IMR-90 (cell line): ENCODE measurements at regions not wholly inside any gene's neighbourhood (a gene's known extent, or its start where the extent isn't known, plus 50 kb on each side); places are given as distances from the start of the nearest gene placed in this dataset.
A peak's percentile ranks its signal among the peaks of the same experiment; 100 is the strongest.

Source experiments
- ATAC-seq: fragments of 200-7000 bp; cut with Tn5 transposase; 2 replicates; pipeline ENCODE4 v1.9.1; 2020; ENCODE audit warnings: low read depth, mild to moderate bottlenecking, moderate library complexity
- BruUV-seq: library from RNA; stranded (reverse); fragments of 400-500 nt; replicated peaks from 2 replicates; lab custom pipeline; 2021; lab: Mats Ljungman, UMichigan
- CTCF ChIA-PET: fragments of 300-600 bp; formaldehyde crosslinking; extraction: SDS; loops from one replicate; lab custom pipeline; 2021; ENCODE audit warnings: antibody characterized with exemption; lab: Yijun Ruan, JAX
- POLR2A ChIA-PET: fragments of 300-600 bp; sonication (Branson Sonifier 250); formaldehyde crosslinking; loops from one replicate; lab custom pipeline; 2022; ENCODE audit warnings: antibody characterized with exemption; ENCODE audit not compliant: unreplicated experiment; lab: Charles Lee
- DNase-seq: peaks from one replicate; pipeline ENCODE4 v3.0.0; 2013
- H2AFZ ChIP-seq: replicated peaks from 2 replicates; pipeline ENCODE3; 2013; ENCODE audit warnings: low read length, mild to moderate bottlenecking; ENCODE audit not compliant: poor library complexity
- H2AK5ac ChIP-seq: 2 replicates; pipeline ENCODE4 v1.6.1; 2013; ENCODE audit warnings: low read depth, low read length, inconsistent platforms
- H2AK9ac ChIP-seq: replicated peaks from 2 replicates; pipeline ENCODE3; 2013; ENCODE audit warnings: mild to moderate bottlenecking, low read depth, low read length, moderate library complexity; ENCODE audit not compliant: poor library complexity
- H2BK120ac ChIP-seq: 2 replicates; pipeline ENCODE4 v1.6.1; 2013; ENCODE audit warnings: low read depth, low read length, inconsistent platforms
- H2BK15ac ChIP-seq: 3 replicates; pipeline ENCODE4 v1.6.1; 2013; ENCODE audit warnings: low read depth, low read length, inconsistent platforms
- H2BK20ac ChIP-seq: 2 replicates; pipeline ENCODE4 v1.6.1; 2013; ENCODE audit warnings: low read depth, mild to moderate bottlenecking, inconsistent platforms, low read length, moderate library complexity
- H2BK5ac ChIP-seq: 2 replicates; pipeline ENCODE4 v1.6.1; 2013; ENCODE audit warnings: mild to moderate bottlenecking, low read depth, low read length, inconsistent platforms; ENCODE audit not compliant: poor library complexity, severe bottlenecking
- H3K14ac ChIP-seq: replicated peaks from 2 replicates; pipeline ENCODE4 v1.6.1; 2013; ENCODE audit warnings: low read depth, low read length, inconsistent platforms
- H3K18ac ChIP-seq: 2 replicates; pipeline ENCODE4 v1.6.1; 2013; ENCODE audit warnings: low read depth, low read length, control low read depth
- H3K23ac ChIP-seq: 2 replicates; pipeline ENCODE4 v1.6.1; 2013; ENCODE audit warnings: low read depth, low read length, inconsistent platforms
- H3K27ac ChIP-seq: 2 replicates; pipeline ENCODE4 v1.5.1; 2013; ENCODE audit warnings: mild to moderate bottlenecking, control low read depth, low read length; ENCODE audit not compliant: insufficient read depth
- H3K27me3 ChIP-seq: 2 replicates; pipeline ENCODE4 v1.6.1; 2013; ENCODE audit warnings: low read length; ENCODE audit not compliant: control insufficient read depth, insufficient read depth
- H3K36me3 ChIP-seq: 2 replicates; pipeline ENCODE4 v1.6.1; 2013; ENCODE audit warnings: low read length, mixed read lengths; ENCODE audit not compliant: control insufficient read depth, insufficient read depth
- H3K4ac ChIP-seq: 2 replicates; pipeline ENCODE4 v1.6.1; 2013; ENCODE audit warnings: low read depth, low read length, inconsistent platforms
- H3K4me1 ChIP-seq: 2 replicates; pipeline ENCODE4 v1.6.1; 2013; ENCODE audit warnings: low read length, mixed read lengths; ENCODE audit not compliant: control insufficient read depth, insufficient read depth
- H3K4me2 ChIP-seq: 2 replicates; pipeline ENCODE4 v1.6.1; 2013; ENCODE audit warnings: low read depth, mild to moderate bottlenecking, control low read depth, low read length, moderate library complexity
- H3K4me3 ChIP-seq: 2 replicates; pipeline ENCODE4 v1.5.1; 2013; ENCODE audit warnings: low read depth, mild to moderate bottlenecking, control low read depth, low read length, moderate library complexity; ENCODE audit not compliant: insufficient read depth
- H3K56ac ChIP-seq: 2 replicates; pipeline ENCODE4 v1.6.1; 2013; ENCODE audit warnings: low read length, inconsistent platforms; ENCODE audit not compliant: insufficient read depth; ENCODE audit errors: extremely low read depth
- H3K79me1 ChIP-seq, 2 experiments: 2 replicates each; pipeline ENCODE4 v1.6.1; 2013; ENCODE audit warnings: low read length in 2 of 2, inconsistent platforms in 1 of 2, low read depth in 1 of 2
- H3K9ac ChIP-seq: 2 replicates; pipeline ENCODE4 v1.6.1; 2013; ENCODE audit warnings: low read depth, low read length, control low read depth
- H3K9me1 ChIP-seq: 2 replicates; pipeline ENCODE4 v1.6.1; 2013; ENCODE audit warnings: low read length, inconsistent platforms; ENCODE audit not compliant: insufficient read depth
- H3K9me3 ChIP-seq: 2 replicates; pipeline ENCODE4 v1.6.1; 2013; ENCODE audit warnings: low read length; ENCODE audit not compliant: control insufficient read depth, insufficient read depth
- H4K20me1 ChIP-seq: 2 replicates; pipeline ENCODE4 v1.6.1; 2013; ENCODE audit warnings: low read length, inconsistent platforms; ENCODE audit not compliant: insufficient read depth
- H4K5ac ChIP-seq: 2 replicates; pipeline ENCODE4 v1.6.1; 2013; ENCODE audit warnings: mild to moderate bottlenecking, low read depth, low read length, control low read depth
- H4K8ac ChIP-seq, 2 experiments: 2 replicates each; pipeline ENCODE4 v1.6.1; 2013; ENCODE audit warnings: low read depth in 2 of 2, low read length in 2 of 2, control low read depth in 1 of 2, inconsistent platforms in 1 of 2
- H4K91ac ChIP-seq: 2 replicates; pipeline ENCODE4 v1.6.1; 2013; ENCODE audit warnings: low read depth, low read length, inconsistent platforms; ENCODE audit not compliant: insufficient read depth
- MAZ ChIP-seq: IDR thresholded peaks from 2 replicates; pipeline ENCODE4 v1.6.1; 2012; ENCODE audit warnings: low read depth, mild to moderate bottlenecking, low read length, improper control_type of control experiment, moderate library complexity, borderline replicate concordance
- POLR2A ChIP-seq: IDR thresholded peaks from 2 replicates; pipeline ENCODE4 v1.6.1; 2012; ENCODE audit warnings: mild to moderate bottlenecking, low read depth, low read length
- WGBS, 2 experiments: methylation state at CpG; one replicate each; pipeline versions ENCODE4 v1.1.5 to v1.1.7; 2013; ENCODE audit warnings: missing lambda C conversion rate in 2 of 2; ENCODE audit not compliant: insufficient read length in 1 of 2; ENCODE audit errors: extremely low coverage in 2 of 2; 5-methylcytosine and 5-hydroxymethylcytosine counted together
- dilution Hi-C: fragments of 300-500 bp; cut with HindIII; formaldehyde crosslinking; loops from one replicate; pipeline ENCODE4 v1.14.3; 2018; ENCODE audit warnings: low sequenced_read_pairs; ENCODE audit not compliant: unreplicated experiment
- in situ Hi-C: fragments of 300-500 bp; cut with MboI; formaldehyde crosslinking; loops from 3 replicates; pipeline ENCODE4 v1.14.3; 2019; ENCODE audit warnings: low sequenced_read_pairs, inconsistent platforms, mixed read lengths
- intact Hi-C: fragments of 100-400 bp; cut with micrococcal nuclease; formaldehyde crosslinking; loops from 2 replicates; pipeline ENCODE4 v1.10.0; 2022
- TF ChIP-seq, protein P1 (sequence below): fragments of 150-350 bp; IDR thresholded peaks from 2 replicates; pipeline ENCODE4 v1.6.1; 2017; ENCODE audit warnings: mild to moderate bottlenecking, antibody characterized with exemption, low read length, low read depth

DNA sequence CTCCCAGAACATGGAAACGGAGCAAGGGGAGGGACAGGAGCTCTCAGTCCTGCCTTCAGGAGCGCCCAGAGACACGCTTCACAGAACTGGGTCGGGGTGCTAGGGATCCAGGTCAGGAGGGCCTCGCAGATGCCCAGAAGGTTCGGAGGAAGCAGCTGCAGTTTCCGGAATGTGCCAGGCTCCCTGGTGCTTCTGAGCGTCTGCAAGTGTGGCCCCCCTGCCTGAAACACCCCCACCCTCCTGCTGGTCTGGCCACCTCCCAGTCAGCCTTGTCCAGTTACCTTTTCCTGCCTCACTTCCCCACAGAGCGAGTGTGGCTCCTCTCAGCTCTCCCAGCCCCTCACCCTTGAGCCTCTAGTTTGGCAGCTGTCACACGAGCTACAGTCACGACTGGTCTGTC, 88.3 kb upstream of the TAF1B start:
- H4K8ac ChIP-seq, result no peak overlapping the region
- H4K91ac ChIP-seq, result no peak overlapping the region
- peaks cover 14% of the 10 kb centered on the region for H3K27me3 ChIP-seq
- TF ChIP-seq POLR2A (no peak), MAZ (no peak)
- TF ChIP-seq, protein P1, sequence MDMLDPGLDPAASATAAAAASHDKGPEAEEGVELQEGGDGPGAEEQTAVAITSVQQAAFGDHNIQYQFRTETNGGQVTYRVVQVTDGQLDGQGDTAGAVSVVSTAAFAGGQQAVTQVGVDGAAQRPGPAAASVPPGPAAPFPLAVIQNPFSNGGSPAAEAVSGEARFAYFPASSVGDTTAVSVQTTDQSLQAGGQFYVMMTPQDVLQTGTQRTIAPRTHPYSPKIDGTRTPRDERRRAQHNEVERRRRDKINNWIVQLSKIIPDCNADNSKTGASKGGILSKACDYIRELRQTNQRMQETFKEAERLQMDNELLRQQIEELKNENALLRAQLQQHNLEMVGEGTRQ, result no peak
- no peak overlapping the region for H2BK20ac ChIP-seq
- no TSS peak for BruUV-seq
- no peak overlapping the region for H3K27ac ChIP-seq
- POLR2A ChIA-PET, result no interaction called here
- H3K23ac ChIP-seq, result no peak overlapping the region
- H3K18ac ChIP-seq, result no peak overlapping the region
- no peak overlapping the region for H3K9ac ChIP-seq
- DNase-seq (no peak), ATAC-seq (no peak)
- no peak overlapping the region for H3K56ac ChIP-seq
- no peak overlapping the region for H2AFZ ChIP-seq
- intact Hi-C loops, result no loop called here
- H2AK9ac ChIP-seq, result peak overlapping the region; percentile 6
- no peak overlapping the region for H4K5ac ChIP-seq
- no peak overlapping the region for H2AK5ac ChIP-seq
- peaks cover 16% of the 10 kb centered on the region for H3K4me1 ChIP-seq
- no peak overlapping the region for H3K4ac ChIP-seq
- H3K9me1 ChIP-seq, result peaks cover 2% of the 10 kb centered on the region; the same call in 1 of the 2 replicates
- H4K20me1 ChIP-seq, result no peaks in the 10 kb centered on the region
- WGBS, 2 experiments, result 86% methylated on average over 6 of the region's 11 CpGs; no CpG with 5 or more reads in 1 of the 2 experiments
- dilution Hi-C loops, result no loop called here
- no peak overlapping the region for H2BK120ac ChIP-seq
- no peak overlapping the region for H3K4me3 ChIP-seq
- no peaks in the 10 kb centered on the region for H3K9me3 ChIP-seq
- in situ Hi-C loops, result no loop called here
- H3K4me2 ChIP-seq, result no peak overlapping the region
- CTCF ChIA-PET, result no interaction called here
- H3K79me1 ChIP-seq, result no peaks in the 10 kb centered on the region
- H3K36me3 ChIP-seq, result no peaks in the 10 kb centered on the region
- H2BK5ac ChIP-seq, result no peak overlapping the region
- H3K14ac ChIP-seq, result no peak overlapping the region
- no peak overlapping the region for H2BK15ac ChIP-seq
